ENCODE measurements at regions not wholly inside any gene's neighbourhood (a gene's known extent, or its start where the extent isn't known, plus 50 kb on each side); places are given as distances from the start of the nearest gene placed in this dataset.

DNA sequence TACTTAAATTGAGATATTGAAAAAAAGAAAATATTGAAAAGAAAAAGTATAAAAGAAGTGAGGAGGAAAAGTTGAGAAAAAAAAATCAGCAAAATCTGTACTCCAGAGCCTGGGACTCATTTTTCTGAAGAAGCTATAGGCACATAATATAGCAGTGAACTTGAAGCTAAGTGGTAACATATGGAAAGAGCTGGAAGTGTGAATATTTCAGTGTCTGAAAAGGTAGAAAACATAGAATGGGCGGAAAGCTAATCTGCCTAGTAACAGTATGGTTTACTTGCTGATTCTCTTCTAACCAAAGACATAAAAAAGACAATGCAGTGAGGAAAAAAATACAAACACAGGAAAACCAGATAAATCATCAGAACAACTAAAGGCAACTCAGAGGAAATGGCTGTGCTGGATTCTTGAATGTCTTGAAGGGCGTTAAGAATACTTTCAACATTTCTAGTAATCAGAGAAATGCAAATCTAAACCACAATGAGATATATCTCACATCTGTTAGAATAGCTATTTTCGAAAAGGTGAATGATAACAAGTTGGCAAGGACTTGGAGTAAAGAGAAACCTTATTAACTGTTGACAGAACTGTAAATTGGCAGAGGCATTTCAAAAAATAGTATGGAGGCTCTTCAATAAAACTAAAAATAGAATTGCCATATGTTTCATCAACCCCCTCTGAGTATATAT, 784.6 kb downstream of the LRFN5 start:
- TF ChIP-seq CTCF (conservative IDR thresholded peaks at IDR 0.05 in 1 of 2, IDR thresholded peaks at IDR 0.05 in 1 of 2; ENCODE audit: low read depth in 1 of 2, low read length in 2 of 2) = no peak
- no peak for TF ChIP-seq EZH2 (IDR thresholded peaks at IDR 0.05; ENCODE audit: low read length, missing control alignments)
